A549 (cell line): ENCODE measurements at regions not wholly inside any gene's neighbourhood (a gene's known extent, or its start where the extent isn't known, plus 50 kb on each side); places are given as distances from the start of the nearest gene placed in this dataset.

Source experiments
- ATAC-seq, 2 experiments: fragments of 200-7000 bp in 1 of 2; fragments of >200 bp in 1 of 2; cut with Nextera tagmentation in 1 of 2; cut with Tn5 transposase in 1 of 2; 3 replicates each; pipeline versions ENCODE4 v1.8.0 to v1.9.1; 2018 to 2020; ENCODE audit warnings: mild to moderate bottlenecking in 1 of 2, moderate library complexity in 1 of 2
- CTCF ChIA-PET: fragments of 300-600 bp; sonication (Branson Sonifier 250); formaldehyde crosslinking; extraction: SDS; loops from one replicate; lab custom pipeline; 2021; ENCODE audit warnings: antibody characterized with exemption, inconsistent platforms; lab: Yijun Ruan, JAX
- POLR2A ChIA-PET: fragments of 350-600 bp; formaldehyde crosslinking; extraction: SDS; loops from one replicate; lab custom pipeline; 2021; ENCODE audit warnings: antibody characterized with exemption, inconsistent platforms; lab: Yijun Ruan, JAX
- DNase-seq, 2 experiments: peaks; one replicate each; pipeline versions ENCODE4 v3.0.0 to v3.0.0-alpha.2; 2011 to 2016; ENCODE audit warnings: low read depth in 1 of 2, low spot score in 1 of 2
- FAIRE-seq: peaks from 2 replicates; lab custom pipeline; 2011; peaks lifted over from hg19 to GRCh38; lab: Jason Lieb, UNC
- H3K27ac ChIP-seq, 2 experiments: fragments of >200 bp; sonication (Bioruptor Twin); formaldehyde crosslinking; 3 replicates each; pipeline ENCODE4 v1.5.1; 2016 to 2017
- H3K4me1 ChIP-seq: fragments of >200 bp; sonication (Bioruptor Twin); formaldehyde crosslinking; 3 replicates; pipeline ENCODE4 v1.6.1; 2016
- H3K4me2 ChIP-seq: fragments of >200 bp; sonication (Bioruptor Twin); formaldehyde crosslinking; 3 replicates; pipeline ENCODE4 v1.6.1; 2016
- H3K4me3 ChIP-seq: fragments of >200 bp; sonication (Bioruptor Twin); formaldehyde crosslinking; 3 replicates; pipeline ENCODE4 v1.5.1; 2016
- H3K9me3 ChIP-seq: fragments of >200 bp; sonication (Bioruptor Twin); formaldehyde crosslinking; 3 replicates; pipeline ENCODE4 v1.6.1; 2016
- CHD2 ChIP-seq: fragments of 150-350 bp; IDR thresholded peaks from 2 replicates; pipeline ENCODE4 v1.6.1; 2014; ENCODE audit warnings: low read length; ENCODE audit not compliant: partially characterized antibody
- CTCF ChIP-seq: fragments of >200 bp; sonication (Bioruptor Twin); formaldehyde crosslinking; IDR thresholded peaks from 3 replicates; pipeline ENCODE4 v1.5.1; 2016
- E2F6 ChIP-seq: IDR thresholded peaks from 2 replicates; pipeline ENCODE4 v1.6.1; 2012; ENCODE audit warnings: low read depth, borderline replicate concordance
- EP300 ChIP-seq, 2 experiments: fragments of >200 bp; sonication (Bioruptor Twin); formaldehyde crosslinking; IDR thresholded peaks; 2 replicates in 1 of 2; 3 replicates in 1 of 2; pipeline ENCODE4 v1.6.1; 2016 to 2017
- ESRRA ChIP-seq: fragments of 150-350 bp; IDR thresholded peaks from 2 replicates; pipeline ENCODE4 v1.6.1; 2014; ENCODE audit warnings: mild to moderate bottlenecking, low read length, borderline replicate concordance
- FOSL2 ChIP-seq, 2 experiments: fragments of 450-650 bp in 1 of 2; fragments of >200 bp in 1 of 2; sonication (Bioruptor Twin) in 1 of 2; formaldehyde crosslinking; IDR thresholded peaks; 2 replicates each; pipeline versions ENCODE4 v1.5.0 to v1.6.1; 2016 to 2020; ENCODE audit warnings: mild to moderate bottlenecking in 1 of 2, moderate library complexity in 1 of 2
- HES2 ChIP-seq: fragments of >200 bp; sonication (Bioruptor Twin); formaldehyde crosslinking; IDR thresholded peaks from 2 replicates; pipeline ENCODE4 v1.6.1; 2016
- HEYL ChIP-seq: fragments of 250-450 bp; sonication (Bioruptor Pico); IDR thresholded peaks from 2 replicates; pipeline ENCODE4 v1.8.0; 2021; ENCODE audit warnings: mild to moderate bottlenecking, moderate library complexity
- KDM5A ChIP-seq: fragments of 200-600 bp; sonication (generic); IDR thresholded peaks from 2 replicates; pipeline ENCODE4 v1.6.1; 2016; ENCODE audit warnings: antibody characterized with exemption, mild to moderate bottlenecking
- MYC ChIP-seq: IDR thresholded peaks from 2 replicates; pipeline ENCODE4 v1.6.1; 2012; ENCODE audit warnings: mild to moderate bottlenecking, inconsistent platforms, low read length, improper control_type of control experiment, borderline replicate concordance
- NFE2L2 ChIP-seq: fragments of 150-350 bp; conservative IDR thresholded peaks from 2 replicates; pipeline ENCODE4 v1.6.1; 2014; ENCODE audit warnings: low read length
- PBX3 ChIP-seq: IDR thresholded peaks from 2 replicates; pipeline ENCODE4 v1.6.1; 2012
- RCOR1 ChIP-seq: fragments of 150-350 bp; IDR thresholded peaks from 2 replicates; pipeline ENCODE4 v1.6.1; 2014; ENCODE audit warnings: antibody characterized with exemption, low read length, low read depth
- REST ChIP-seq: fragments of 200-600 bp; sonication (generic); IDR thresholded peaks from 2 replicates; pipeline ENCODE4 v1.6.1; 2016; ENCODE audit warnings: antibody characterized with exemption, mild to moderate bottlenecking, moderate library complexity
- RNF2 ChIP-seq: fragments of 200-600 bp; sonication (generic); IDR thresholded peaks from 2 replicates; pipeline ENCODE4 v1.6.1; 2016; ENCODE audit warnings: low read depth, mild to moderate bottlenecking, antibody characterized with exemption, moderate library complexity, borderline replicate concordance
- TFCP2L1 ChIP-seq: fragments of 250-450 bp; sonication (Bioruptor Pico); IDR thresholded peaks from 2 replicates; pipeline ENCODE4 v1.5.0; 2021; ENCODE audit warnings: mild to moderate bottlenecking
- WGBS: methylation state at CpG from one replicate; pipeline ENCODE4 v1.1.6; 2017; ENCODE audit errors: missing lambda C conversion rate; 5-methylcytosine and 5-hydroxymethylcytosine counted together

- no peak for FAIRE-seq
Observed at GRCh38 chr7:89680161-89680560, 474.1 kb upstream of the STEAP1 start.

GRCh38 chr7:89681448-89681847 lies 472.8 kb upstream of the STEAP1 start:
- no peak overlapping the region for H3K27ac ChIP-seq
- no peak for ATAC-seq
- no peak for DNase-seq
- 0% methylated on average over 1 of the region's 1 CpG for whole genome bisulfite sequencing
- ChIA-PET POLR2A (no interaction called here), CTCF (no interaction called here)
- H3K4me2 ChIP-seq, result no peak overlapping the region
- H3K4me1 ChIP-seq, result no peaks in the 10 kb centered on the region
- FAIRE-seq, result no peak
- H3K9me3 ChIP-seq, result no peaks in the 10 kb centered on the region
- no peak overlapping the region for H3K4me3 ChIP-seq
- TF ChIP-seq MYC, result no peak
- no peak for TF ChIP-seq FOSL2 (IDR thresholded peaks at IDR 0.05)
- no peak for TF ChIP-seq FOSL2 (CRISPR knock-in tag; IDR thresholded peaks at IDR 0.05)
- TF ChIP-seq HEYL, result no peak
- no peak for TF ChIP-seq E2F6
- no peak for TF ChIP-seq KDM5A
- no peak for TF ChIP-seq REST
- TF ChIP-seq HES2, result no peak
- no peak for TF ChIP-seq NFE2L2

More at GRCh38 chr7:89680161-89680560, 474.1 kb upstream of the STEAP1 start:
- H3K4me3 ChIP-seq, result no peak overlapping the region
- H3K27ac ChIP-seq, result no peak overlapping the region
- WGBS, result 97% methylated on average over 2 of the region's 2 CpGs
- no peak for ATAC-seq
- no peak overlapping the region for H3K4me2 ChIP-seq
- no peaks in the 10 kb centered on the region for H3K9me3 ChIP-seq
- H3K4me1 ChIP-seq, result no peaks in the 10 kb centered on the region
- ChIA-PET POLR2A (no interaction called here), CTCF (no interaction called here)
- TF ChIP-seq NFE2L2 (no peak), CHD2 (no peak), EP300 (IDR thresholded peaks at IDR 0.05) (no peak), HEYL (no peak), RNF2 (no peak), ESRRA (no peak), REST (no peak), TFCP2L1 (CRISPR knock-in tag) (no peak), CTCF (no peak), KDM5A (no peak), RCOR1 (no peak), PBX3 (no peak)
- TF ChIP-seq, all 56 proteins: peak for 0
- no peak for DNase-seq
